GF-D8 (cell line): ENCODE measurements at regions not wholly inside any gene's neighbourhood (a gene's known extent, or its start where the extent isn't known, plus 50 kb on each side); places are given as distances from the start of the nearest gene placed in this dataset.

ENCODE experiments used
- DNase-seq: peaks from one replicate; lab custom pipeline; 2025; lab: John Stamatoyannopoulos, UW

- DNase-seq, result no peak
These were observed 130.8 kb upstream of the RIPOR2 start for GRCh38 chr6:25066593-25066992.

- no peak for DNase-seq
These were observed 133.1 kb upstream of the RIPOR2 start for GRCh38 chr6:25068866-25069265.

GRCh38 chr6:25070547-25071366 lies 135.0 kb upstream of the RIPOR2 start:
- peak; percentile 15 for DNase-seq

GRCh38 chr6:25078141-25078540 lies 142.4 kb upstream of the RIPOR2 start:
- DNase-seq, result no peak

GRCh38 chr6:25083784-25084507 lies 148.2 kb upstream of the RIPOR2 start:
- no peak for DNase-seq

- no peak for DNase-seq
These were observed 148.7 kb upstream of the RIPOR2 start for GRCh38 chr6:25084508-25084833.

- peak; percentile 26 for DNase-seq
These were observed 150.0 kb upstream of the RIPOR2 start for GRCh38 chr6:25085756-25086155.

GRCh38 chr6:25086500-25087091 lies 150.8 kb upstream of the RIPOR2 start:
- no peak for DNase-seq

GRCh38 chr6:25088513-25088912 lies 152.8 kb upstream of the RIPOR2 start:
- DNase-seq, result no peak

GRCh38 chr6:25089442-25089841 lies 153.7 kb upstream of the RIPOR2 start:
- DNase-seq, result no peak

GRCh38 chr6:25094726-25095125 lies 159.0 kb upstream of the RIPOR2 start:
- DNase-seq, result no peak

GRCh38 chr6:25100288-25100687 lies 164.5 kb upstream of the RIPOR2 start:
- no peak for DNase-seq

GRCh38 chr6:25103603-25104002 lies 167.8 kb upstream of the RIPOR2 start:
- no peak for DNase-seq

GRCh38 chr6:25105070-25105925 lies 169.5 kb upstream of the RIPOR2 start:
- no peak for DNase-seq

- DNase-seq, result no peak
These were observed 171.5 kb upstream of the RIPOR2 start for GRCh38 chr6:25107218-25107617.

- DNase-seq, result no peak
These were observed 167.4 kb upstream of the CARMIL1 start for GRCh38 chr6:25111782-25112181.

GRCh38 chr6:25112322-25112773 lies 166.8 kb upstream of the CARMIL1 start:
- no peak for DNase-seq

GRCh38 chr6:25113436-25113835 lies 165.7 kb upstream of the CARMIL1 start:
- no peak for DNase-seq

- no peak for DNase-seq
These were observed 161.1 kb upstream of the CARMIL1 start for GRCh38 chr6:25118038-25118437.

GRCh38 chr6:25121186-25121585 lies 158.0 kb upstream of the CARMIL1 start:
- DNase-seq, result no peak

GRCh38 chr6:25122001-25122400 lies 157.2 kb upstream of the CARMIL1 start:
- no peak for DNase-seq

- no peak for DNase-seq
These were observed 156.4 kb upstream of the CARMIL1 start for GRCh38 chr6:25122622-25123237.
